H1 (cell line): ENCODE measurements at regions not wholly inside any gene's neighbourhood (a gene's known extent, or its start where the extent isn't known, plus 50 kb on each side); places are given as distances from the start of the nearest gene placed in this dataset.

ENCODE experiments used
- CTCF ChIA-PET: fragments of 300-600 bp; sonication (Branson Sonifier 250); formaldehyde crosslinking; loops from one replicate; lab custom pipeline; 2021; ENCODE audit not compliant: partially characterized antibody; lab: Charles Lee
- POLR2A ChIA-PET: fragments of 300-600 bp; sonication (Branson Sonifier 250); formaldehyde crosslinking; loops from one replicate; lab custom pipeline; 2021; ENCODE audit warnings: inconsistent platforms; ENCODE audit not compliant: partially characterized antibody; lab: Charles Lee
- DNase-seq, 2 experiments: peaks; one replicate each; pipeline versions ENCODE4 v3.0.0 to v3.0.0-alpha.2; 2010 to 2022; ENCODE audit warnings: low spot score in 2 of 2, low read depth in 1 of 2, mixed read lengths in 1 of 2
- FAIRE-seq: peaks from 2 replicates; lab custom pipeline; 2011; peaks lifted over from hg19 to GRCh38; lab: Jason Lieb, UNC
- H2AFZ ChIP-seq: 2 replicates; pipeline ENCODE4 v1.8.1; 2012; ENCODE audit warnings: low read length, inconsistent platforms
- H2AK5ac ChIP-seq: 2 replicates; pipeline ENCODE4 v1.6.1; 2013; ENCODE audit warnings: low read depth, low read length
- H2BK120ac ChIP-seq: replicated peaks from 2 replicates; pipeline ENCODE3; 2013; ENCODE audit warnings: low read depth, low read length, inconsistent platforms
- H2BK12ac ChIP-seq: 2 replicates; pipeline ENCODE4 v1.6.1; 2013; ENCODE audit warnings: low read depth, low read length
- H2BK15ac ChIP-seq: 2 replicates; pipeline ENCODE4 v1.6.1; 2013; ENCODE audit warnings: low read length
- H2BK20ac ChIP-seq: 2 replicates; pipeline ENCODE4 v1.6.1; 2013; ENCODE audit warnings: low read length
- H2BK5ac ChIP-seq: 2 replicates; pipeline ENCODE4 v1.6.1; 2013; ENCODE audit warnings: low read depth, low read length
- H3K14ac ChIP-seq: 2 replicates; pipeline ENCODE4 v1.6.1; 2013; ENCODE audit warnings: inconsistent platforms; ENCODE audit not compliant: insufficient read length
- H3K18ac ChIP-seq: 2 replicates; pipeline ENCODE4 v1.6.1; 2013; ENCODE audit warnings: low read length; ENCODE audit errors: extremely low read depth
- H3K23ac ChIP-seq: 2 replicates; pipeline ENCODE4 v1.6.1; 2013; ENCODE audit warnings: inconsistent platforms; ENCODE audit not compliant: insufficient read length
- H3K23me2 ChIP-seq: 2 replicates; pipeline ENCODE4 v1.6.1; 2013; ENCODE audit warnings: low read depth, low read length
- H3K27ac ChIP-seq: 2 replicates; pipeline ENCODE4 v1.6.1; 2011; ENCODE audit warnings: low read depth, low read length, inconsistent platforms
- H3K27me3 ChIP-seq, 4 experiments: replicated peaks in 1 of 4; 1 replicate in 1 of 4; 2 replicates in 3 of 4; pipeline versions ENCODE4 v1.6.1 to v1.8.1; 2011 to 2013; ENCODE audit warnings: low read length in 3 of 4, mild to moderate bottlenecking in 3 of 4, inconsistent platforms in 2 of 4, mixed read lengths in 2 of 4, moderate library complexity in 1 of 4; ENCODE audit not compliant: control insufficient read depth in 3 of 4, insufficient read depth in 3 of 4; ENCODE audit errors: extremely low read depth in 1 of 4
- H3K36me3 ChIP-seq, 4 experiments: 2 replicates each; pipeline versions ENCODE4 v1.6.1 to v1.8.1; 2011 to 2013; ENCODE audit warnings: mild to moderate bottlenecking in 4 of 4, low read length in 3 of 4, moderate library complexity in 2 of 4, control low read depth in 1 of 4, inconsistent platforms in 1 of 4; ENCODE audit not compliant: insufficient read depth in 4 of 4, control insufficient read depth in 2 of 4
- H3K4ac ChIP-seq: replicated peaks from 2 replicates; pipeline ENCODE3; 2013; ENCODE audit warnings: low read length, low read depth, mixed read lengths, inconsistent platforms; ENCODE audit not compliant: insufficient read length
- H3K4me1 ChIP-seq, 4 experiments: replicated peaks in 1 of 4; 1 replicate in 1 of 4; 2 replicates in 3 of 4; pipeline versions ENCODE4 v1.6.1 to v1.8.1; 2011 to 2013; ENCODE audit warnings: low read length in 3 of 4, inconsistent platforms in 2 of 4, mixed read lengths in 1 of 4; ENCODE audit not compliant: insufficient read depth in 4 of 4, control insufficient read depth in 3 of 4
- H3K4me2 ChIP-seq, 2 experiments: 2 replicates each; pipeline versions ENCODE4 v1.6.1 to v1.8.1; 2011 to 2013; ENCODE audit warnings: low read depth in 2 of 2, low read length in 2 of 2, control low read depth in 1 of 2, inconsistent platforms in 1 of 2, mild to moderate bottlenecking in 1 of 2; ENCODE audit not compliant: insufficient read depth in 1 of 2
- H3K4me3 ChIP-seq, 4 experiments: fragments of 200-600, 300-600 bp in 1 of 4; sonication (generic), shearing (Covaris generic), sonication (Bioruptor Twin) in 1 of 4; 2 replicates each; pipeline versions ENCODE4 v1.5.1 to v1.8.1; 2011 to 2016; ENCODE audit warnings: low read length in 4 of 4, low read depth in 3 of 4, control low read depth in 2 of 4, inconsistent platforms in 2 of 4, mild to moderate bottlenecking in 2 of 4, mixed read lengths in 1 of 4, moderate library complexity in 1 of 4; ENCODE audit not compliant: insufficient read depth in 2 of 4; ENCODE audit errors: extremely low read depth in 1 of 4
- H3K56ac ChIP-seq: replicated peaks from 2 replicates; pipeline ENCODE3; 2013; ENCODE audit warnings: low read depth, mild to moderate bottlenecking, mixed read lengths, low read length, inconsistent platforms; ENCODE audit not compliant: insufficient read length
- H3K79me1 ChIP-seq: 2 replicates; pipeline ENCODE4 v1.6.1; 2013; ENCODE audit warnings: low read depth, low read length, control low read depth
- H3K79me2 ChIP-seq, 2 experiments: 2 replicates each; pipeline versions ENCODE4 v1.6.1 to v1.8.1; 2012 to 2013; ENCODE audit warnings: low read length in 2 of 2, mild to moderate bottlenecking in 2 of 2, inconsistent platforms in 1 of 2; ENCODE audit not compliant: insufficient read depth in 2 of 2, control insufficient read depth in 1 of 2
- H3K9ac ChIP-seq, 4 experiments: replicated peaks in 1 of 4; 1 replicate in 1 of 4; 2 replicates in 3 of 4; pipeline versions ENCODE4 v1.6.1 to v1.8.1; 2011 to 2013; ENCODE audit warnings: low read depth in 3 of 4, low read length in 3 of 4, control low read depth in 2 of 4, mild to moderate bottlenecking in 2 of 4, moderate library complexity in 2 of 4, inconsistent platforms in 1 of 4; ENCODE audit errors: extremely low read depth in 1 of 4
- H3K9me3 ChIP-seq, 2 experiments: 2 replicates each; pipeline versions ENCODE4 v1.6.1 to v1.8.1; 2012 to 2013; ENCODE audit warnings: mild to moderate bottlenecking in 2 of 2, moderate library complexity in 2 of 2, control low read depth in 1 of 2, inconsistent platforms in 1 of 2, low read depth in 1 of 2, low read length in 1 of 2, mixed read lengths in 1 of 2; ENCODE audit not compliant: insufficient read depth in 2 of 2
- H4K20me1 ChIP-seq, 2 experiments: replicated peaks in 1 of 2; 2 replicates each; pipeline versions ENCODE3 to v1.8.1; 2011 to 2013; ENCODE audit warnings: inconsistent platforms in 2 of 2, low read length in 2 of 2, mild to moderate bottlenecking in 1 of 2; ENCODE audit not compliant: insufficient read depth in 2 of 2, control insufficient read depth in 1 of 2
- H4K5ac ChIP-seq: 2 replicates; pipeline ENCODE4 v1.6.1; 2013; ENCODE audit warnings: low read length, low read depth, mixed read lengths, inconsistent platforms; ENCODE audit not compliant: insufficient read length
- H4K8ac ChIP-seq: 2 replicates; pipeline ENCODE4 v1.8.0; 2013; ENCODE audit warnings: mild to moderate bottlenecking, moderate library complexity, low read length, inconsistent platforms; ENCODE audit not compliant: insufficient read depth; ENCODE audit errors: extremely low read depth
- H4K91ac ChIP-seq: replicated peaks from 2 replicates; pipeline ENCODE3; 2013; ENCODE audit warnings: low read length, mixed read lengths, inconsistent platforms; ENCODE audit not compliant: insufficient read length
- CBX5 ChIP-seq: fragments of 300-800, 300-1000 bp; sonication (generic); IDR thresholded peaks from 2 replicates; pipeline ENCODE4 v1.7.1; 2016; ENCODE audit warnings: antibody characterized with exemption, low read length, low read depth
- HDAC6 ChIP-seq: IDR thresholded peaks from one replicate; pipeline ENCODE4 v1.7.1; 2012; ENCODE audit warnings: low read depth, mild to moderate bottlenecking, inconsistent platforms, low read length, moderate library complexity
- KDM4A ChIP-seq: IDR thresholded peaks from one replicate; pipeline ENCODE4 v1.7.1; 2012; ENCODE audit warnings: low read depth, mild to moderate bottlenecking, moderate library complexity, low read length, inconsistent platforms; ENCODE audit not compliant: severe bottlenecking
- PHF8 ChIP-seq: fragments of 200-600 bp; sonication (generic); conservative IDR thresholded peaks from 2 replicates; pipeline ENCODE4 v1.7.1; 2012; ENCODE audit warnings: low read depth, mild to moderate bottlenecking, inconsistent platforms, low read length, moderate library complexity
- POU5F1 ChIP-seq: IDR thresholded peaks from 2 replicates; pipeline ENCODE4 v1.6.1; 2011; ENCODE audit warnings: low read depth, mild to moderate bottlenecking, low read length, moderate library complexity
- SAP30 ChIP-seq: fragments of 300-600 bp; sonication (generic); IDR thresholded peaks from 2 replicates; pipeline ENCODE4 v1.7.1; 2012; ENCODE audit warnings: low read length, moderate library complexity, mild to moderate bottlenecking, inconsistent platforms; ENCODE audit not compliant: insufficient read depth, insufficient replicate concordance
- SUZ12 ChIP-seq: fragments of 200-600 bp; sonication (generic); IDR thresholded peaks from 2 replicates; pipeline ENCODE4 v1.6.1; 2012; ENCODE audit warnings: mild to moderate bottlenecking, inconsistent platforms, low read length, moderate library complexity, mixed read lengths
- TAF1 ChIP-seq: IDR thresholded peaks from 2 replicates; pipeline ENCODE4 v1.6.1; 2011; ENCODE audit warnings: mild to moderate bottlenecking, low read depth, low read length
- WGBS, 2 experiments: shearing (Covaris generic) in 1 of 2; methylation state at CpG; one replicate each; pipeline versions ENCODE4 v1.1.6 to v1.1.7; 2013 to 2015; ENCODE audit warnings: low lambda C conversion rate in 2 of 2, mixed read lengths in 2 of 2, inconsistent platforms in 1 of 2, low coverage in 1 of 2, missing lambda C conversion rate in 1 of 2; ENCODE audit not compliant: insufficient replicate concordance in 2 of 2, insufficient coverage in 1 of 2, insufficient read length in 1 of 2; ENCODE audit errors: extremely low coverage in 1 of 2, missing lambda C conversion rate in 1 of 2; 5-methylcytosine and 5-hydroxymethylcytosine counted together
- TF ChIP-seq, protein P1 (sequence below), 3 experiments: IDR thresholded peaks; 1 replicate in 2 of 3; 2 replicates in 1 of 3; pipeline versions ENCODE4 v1.5.1 to v1.6.1; 2011; ENCODE audit warnings: low read length in 3 of 3, mild to moderate bottlenecking in 3 of 3, inconsistent platforms in 2 of 3, low read depth in 1 of 3, moderate library complexity in 1 of 3; ENCODE audit not compliant: insufficient read depth in 1 of 3; ENCODE audit errors: control extremely low read depth in 1 of 3
- TF ChIP-seq, protein P2 (sequence below): IDR thresholded peaks from 2 replicates; pipeline ENCODE4 v1.6.1; 2012; ENCODE audit warnings: low read length, inconsistent platforms

DNA sequence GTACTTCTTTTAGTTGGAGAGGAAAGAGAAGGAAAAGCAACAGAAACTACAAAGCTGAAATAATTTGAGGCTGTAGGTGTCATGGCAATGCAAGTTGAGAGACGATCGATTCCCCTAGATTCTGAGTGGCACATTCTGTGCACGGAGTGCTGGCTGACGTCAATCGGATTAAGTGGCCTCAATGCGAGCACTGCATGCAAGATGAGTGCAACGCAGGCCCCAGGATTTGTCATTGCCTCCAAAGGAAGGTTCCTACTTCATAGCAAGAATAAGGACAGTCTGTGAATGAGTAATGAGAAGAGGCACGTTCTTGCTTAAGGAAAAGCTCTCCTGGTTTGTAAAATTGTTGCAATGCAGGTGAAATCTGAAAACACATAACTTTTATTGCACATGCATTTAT is 892.4 kb downstream of the KCNA4 start:
- ChIA-PET POLR2A (no interaction called here), CTCF (interaction anchor here (1.1 kb wide), 1 partner anchor 34 kb away, joined by 3 read pairs; no protein-coding TSS in a partner anchor)
- Histone ChIP-seq H2BK5ac (no peak overlapping the region), H3K9ac (no peak overlapping the region), H3K79me1 (no peaks in the 10 kb centered on the region), H3K27me3 (no peaks in the 10 kb centered on the region), H4K5ac (no peak overlapping the region), H2BK12ac (no peak overlapping the region), H4K91ac (no peak overlapping the region), H3K27ac (no peak overlapping the region), H3K18ac (no peak overlapping the region), H3K36me3 (no peaks in the 10 kb centered on the region), H3K4me3 (no peak overlapping the region), H2BK20ac (no peak overlapping the region), H2AK5ac (no peak overlapping the region), H4K20me1 (no peaks in the 10 kb centered on the region), H3K4me1 (no peaks in the 10 kb centered on the region), H4K8ac (no peak overlapping the region), H2BK120ac (no peak overlapping the region), H2AFZ (no peak overlapping the region), H3K23me2 (no peaks in the 10 kb centered on the region), H3K4me2 (no peak overlapping the region), H3K4ac (no peak overlapping the region), H3K9me3 (no peaks in the 10 kb centered on the region), H3K23ac (no peak overlapping the region), H3K79me2 (no peaks in the 10 kb centered on the region), H3K56ac (no peak overlapping the region), H3K14ac (no peak overlapping the region), H2BK15ac (no peak overlapping the region)
- DNase-seq, result no peak
- WGBS, 2 experiments, result 96% methylated on average over 8 of the region's 8 CpGs; no CpG with 5 or more reads in 1 of the 2 experiments
- FAIRE-seq, result no peak
- TF ChIP-seq KDM4A (no peak), SUZ12 (no peak), CBX5 (no peak), SAP30 (no peak), TAF1 (no peak), POU5F1 (no peak), PHF8 (no peak), HDAC6 (no peak)
- TF ChIP-seq, protein P1, sequence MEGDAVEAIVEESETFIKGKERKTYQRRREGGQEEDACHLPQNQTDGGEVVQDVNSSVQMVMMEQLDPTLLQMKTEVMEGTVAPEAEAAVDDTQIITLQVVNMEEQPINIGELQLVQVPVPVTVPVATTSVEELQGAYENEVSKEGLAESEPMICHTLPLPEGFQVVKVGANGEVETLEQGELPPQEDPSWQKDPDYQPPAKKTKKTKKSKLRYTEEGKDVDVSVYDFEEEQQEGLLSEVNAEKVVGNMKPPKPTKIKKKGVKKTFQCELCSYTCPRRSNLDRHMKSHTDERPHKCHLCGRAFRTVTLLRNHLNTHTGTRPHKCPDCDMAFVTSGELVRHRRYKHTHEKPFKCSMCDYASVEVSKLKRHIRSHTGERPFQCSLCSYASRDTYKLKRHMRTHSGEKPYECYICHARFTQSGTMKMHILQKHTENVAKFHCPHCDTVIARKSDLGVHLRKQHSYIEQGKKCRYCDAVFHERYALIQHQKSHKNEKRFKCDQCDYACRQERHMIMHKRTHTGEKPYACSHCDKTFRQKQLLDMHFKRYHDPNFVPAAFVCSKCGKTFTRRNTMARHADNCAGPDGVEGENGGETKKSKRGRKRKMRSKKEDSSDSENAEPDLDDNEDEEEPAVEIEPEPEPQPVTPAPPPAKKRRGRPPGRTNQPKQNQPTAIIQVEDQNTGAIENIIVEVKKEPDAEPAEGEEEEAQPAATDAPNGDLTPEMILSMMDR (IDR thresholded peaks at IDR 0.05; ENCODE audit: control extremely low read depth in 1 of 3, insufficient read depth in 1 of 3, low read depth in 1 of 3, low read length in 3 of 3), result no peak
- TF ChIP-seq, protein P2, sequence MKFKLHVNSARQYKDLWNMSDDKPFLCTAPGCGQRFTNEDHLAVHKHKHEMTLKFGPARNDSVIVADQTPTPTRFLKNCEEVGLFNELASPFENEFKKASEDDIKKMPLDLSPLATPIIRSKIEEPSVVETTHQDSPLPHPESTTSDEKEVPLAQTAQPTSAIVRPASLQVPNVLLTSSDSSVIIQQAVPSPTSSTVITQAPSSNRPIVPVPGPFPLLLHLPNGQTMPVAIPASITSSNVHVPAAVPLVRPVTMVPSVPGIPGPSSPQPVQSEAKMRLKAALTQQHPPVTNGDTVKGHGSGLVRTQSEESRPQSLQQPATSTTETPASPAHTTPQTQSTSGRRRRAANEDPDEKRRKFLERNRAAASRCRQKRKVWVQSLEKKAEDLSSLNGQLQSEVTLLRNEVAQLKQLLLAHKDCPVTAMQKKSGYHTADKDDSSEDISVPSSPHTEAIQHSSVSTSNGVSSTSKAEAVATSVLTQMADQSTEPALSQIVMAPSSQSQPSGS, result no peak
